IMR-90 (cell line): ENCODE measurements at regions not wholly inside any gene's neighbourhood (a gene's known extent, or its start where the extent isn't known, plus 50 kb on each side); places are given as distances from the start of the nearest gene placed in this dataset.

Experiments
- ATAC-seq: fragments of 200-7000 bp; cut with Tn5 transposase; 2 replicates; pipeline ENCODE4 v1.9.1; 2020; ENCODE audit warnings: low read depth, mild to moderate bottlenecking, moderate library complexity
- BruUV-seq: library from RNA; stranded (reverse); fragments of 400-500 nt; replicated peaks from 2 replicates; lab custom pipeline; 2021; lab: Mats Ljungman, UMichigan
- CTCF ChIA-PET: fragments of 300-600 bp; formaldehyde crosslinking; extraction: SDS; loops from one replicate; lab custom pipeline; 2021; ENCODE audit warnings: antibody characterized with exemption; lab: Yijun Ruan, JAX
- POLR2A ChIA-PET: fragments of 300-600 bp; sonication (Branson Sonifier 250); formaldehyde crosslinking; loops from one replicate; lab custom pipeline; 2022; ENCODE audit warnings: antibody characterized with exemption; ENCODE audit not compliant: unreplicated experiment; lab: Charles Lee
- DNase-seq: peaks from one replicate; pipeline ENCODE4 v3.0.0; 2013
- H2AFZ ChIP-seq: replicated peaks from 2 replicates; pipeline ENCODE3; 2013; ENCODE audit warnings: low read length, mild to moderate bottlenecking; ENCODE audit not compliant: poor library complexity
- H2AK5ac ChIP-seq: 2 replicates; pipeline ENCODE4 v1.6.1; 2013; ENCODE audit warnings: low read depth, low read length, inconsistent platforms
- H2AK9ac ChIP-seq: replicated peaks from 2 replicates; pipeline ENCODE3; 2013; ENCODE audit warnings: mild to moderate bottlenecking, low read depth, low read length, moderate library complexity; ENCODE audit not compliant: poor library complexity
- H2BK120ac ChIP-seq: 2 replicates; pipeline ENCODE4 v1.6.1; 2013; ENCODE audit warnings: low read depth, low read length, inconsistent platforms
- H2BK15ac ChIP-seq: 3 replicates; pipeline ENCODE4 v1.6.1; 2013; ENCODE audit warnings: low read depth, low read length, inconsistent platforms
- H2BK20ac ChIP-seq: 2 replicates; pipeline ENCODE4 v1.6.1; 2013; ENCODE audit warnings: low read depth, mild to moderate bottlenecking, inconsistent platforms, low read length, moderate library complexity
- H2BK5ac ChIP-seq: 2 replicates; pipeline ENCODE4 v1.6.1; 2013; ENCODE audit warnings: mild to moderate bottlenecking, low read depth, low read length, inconsistent platforms; ENCODE audit not compliant: poor library complexity, severe bottlenecking
- H3K14ac ChIP-seq: replicated peaks from 2 replicates; pipeline ENCODE4 v1.6.1; 2013; ENCODE audit warnings: low read depth, low read length, inconsistent platforms
- H3K18ac ChIP-seq: 2 replicates; pipeline ENCODE4 v1.6.1; 2013; ENCODE audit warnings: low read depth, low read length, control low read depth
- H3K23ac ChIP-seq: 2 replicates; pipeline ENCODE4 v1.6.1; 2013; ENCODE audit warnings: low read depth, low read length, inconsistent platforms
- H3K27ac ChIP-seq: 2 replicates; pipeline ENCODE4 v1.5.1; 2013; ENCODE audit warnings: mild to moderate bottlenecking, control low read depth, low read length; ENCODE audit not compliant: insufficient read depth
- H3K27me3 ChIP-seq: 2 replicates; pipeline ENCODE4 v1.6.1; 2013; ENCODE audit warnings: low read length; ENCODE audit not compliant: control insufficient read depth, insufficient read depth
- H3K36me3 ChIP-seq: 2 replicates; pipeline ENCODE4 v1.6.1; 2013; ENCODE audit warnings: low read length, mixed read lengths; ENCODE audit not compliant: control insufficient read depth, insufficient read depth
- H3K4ac ChIP-seq: 2 replicates; pipeline ENCODE4 v1.6.1; 2013; ENCODE audit warnings: low read depth, low read length, inconsistent platforms
- H3K4me1 ChIP-seq: 2 replicates; pipeline ENCODE4 v1.6.1; 2013; ENCODE audit warnings: low read length, mixed read lengths; ENCODE audit not compliant: control insufficient read depth, insufficient read depth
- H3K4me2 ChIP-seq: 2 replicates; pipeline ENCODE4 v1.6.1; 2013; ENCODE audit warnings: low read depth, mild to moderate bottlenecking, control low read depth, low read length, moderate library complexity
- H3K4me3 ChIP-seq: 2 replicates; pipeline ENCODE4 v1.5.1; 2013; ENCODE audit warnings: low read depth, mild to moderate bottlenecking, control low read depth, low read length, moderate library complexity; ENCODE audit not compliant: insufficient read depth
- H3K56ac ChIP-seq: 2 replicates; pipeline ENCODE4 v1.6.1; 2013; ENCODE audit warnings: low read length, inconsistent platforms; ENCODE audit not compliant: insufficient read depth; ENCODE audit errors: extremely low read depth
- H3K79me1 ChIP-seq, 2 experiments: 2 replicates each; pipeline ENCODE4 v1.6.1; 2013; ENCODE audit warnings: low read length in 2 of 2, inconsistent platforms in 1 of 2, low read depth in 1 of 2
- H3K9ac ChIP-seq: 2 replicates; pipeline ENCODE4 v1.6.1; 2013; ENCODE audit warnings: low read depth, low read length, control low read depth
- H3K9me1 ChIP-seq: 2 replicates; pipeline ENCODE4 v1.6.1; 2013; ENCODE audit warnings: low read length, inconsistent platforms; ENCODE audit not compliant: insufficient read depth
- H3K9me3 ChIP-seq: 2 replicates; pipeline ENCODE4 v1.6.1; 2013; ENCODE audit warnings: low read length; ENCODE audit not compliant: control insufficient read depth, insufficient read depth
- H4K20me1 ChIP-seq: 2 replicates; pipeline ENCODE4 v1.6.1; 2013; ENCODE audit warnings: low read length, inconsistent platforms; ENCODE audit not compliant: insufficient read depth
- H4K5ac ChIP-seq: 2 replicates; pipeline ENCODE4 v1.6.1; 2013; ENCODE audit warnings: mild to moderate bottlenecking, low read depth, low read length, control low read depth
- H4K8ac ChIP-seq, 2 experiments: 2 replicates each; pipeline ENCODE4 v1.6.1; 2013; ENCODE audit warnings: low read depth in 2 of 2, low read length in 2 of 2, control low read depth in 1 of 2, inconsistent platforms in 1 of 2
- H4K91ac ChIP-seq: 2 replicates; pipeline ENCODE4 v1.6.1; 2013; ENCODE audit warnings: low read depth, low read length, inconsistent platforms; ENCODE audit not compliant: insufficient read depth
- BHLHE40 ChIP-seq: fragments of 150-350 bp; IDR thresholded peaks from 2 replicates; pipeline ENCODE4 v1.6.1; 2016; ENCODE audit warnings: mild to moderate bottlenecking, low read depth, low read length
- CEBPB ChIP-seq: IDR thresholded peaks from 2 replicates; pipeline ENCODE4 v1.6.1; 2012; ENCODE audit warnings: low read depth, low read length, improper control_type of control experiment
- CHD1 ChIP-seq: IDR thresholded peaks from 2 replicates; pipeline ENCODE4 v1.6.1; 2012; ENCODE audit warnings: low read depth, low read length, improper control_type of control experiment
- FOS ChIP-seq: fragments of 150-350 bp; IDR thresholded peaks from 2 replicates; pipeline ENCODE4 v1.6.1; 2016; ENCODE audit warnings: low read depth, low read length
- MXI1 ChIP-seq: IDR thresholded peaks from 2 replicates; pipeline ENCODE4 v1.6.1; 2012; ENCODE audit warnings: low read depth, mild to moderate bottlenecking, low read length, moderate library complexity, borderline replicate concordance
- NFE2L2 ChIP-seq: fragments of 150-350 bp; IDR thresholded peaks from 2 replicates; pipeline ENCODE4 v1.6.1; 2016; ENCODE audit warnings: low read depth, mild to moderate bottlenecking, low read length
- RAD21 ChIP-seq: IDR thresholded peaks from 2 replicates; pipeline ENCODE4 v1.6.1; 2012; ENCODE audit warnings: low read length, improper control_type of control experiment
- RCOR1 ChIP-seq: IDR thresholded peaks from 2 replicates; pipeline ENCODE4 v1.6.1; 2012; ENCODE audit warnings: mild to moderate bottlenecking, low read length, improper control_type of control experiment; ENCODE audit not compliant: insufficient replicate concordance
- RFX5 ChIP-seq: IDR thresholded peaks from 2 replicates; pipeline ENCODE4 v1.8.0; 2012; ENCODE audit warnings: low read depth, mild to moderate bottlenecking, low read length, moderate library complexity
- SMC3 ChIP-seq: fragments of 150-350 bp; IDR thresholded peaks from 2 replicates; pipeline ENCODE4 v1.6.1; 2016; ENCODE audit warnings: low read depth, mild to moderate bottlenecking, antibody characterized with exemption, low read length, moderate library complexity
- USF2 ChIP-seq: fragments of 150-350 bp; IDR thresholded peaks from 2 replicates; pipeline ENCODE4 v1.6.1; 2017; ENCODE audit warnings: mild to moderate bottlenecking, antibody characterized with exemption, low read length, low read depth
- WGBS, 2 experiments: methylation state at CpG; one replicate each; pipeline versions ENCODE4 v1.1.5 to v1.1.7; 2013; ENCODE audit warnings: missing lambda C conversion rate in 2 of 2; ENCODE audit not compliant: insufficient read length in 1 of 2; ENCODE audit errors: extremely low coverage in 2 of 2; 5-methylcytosine and 5-hydroxymethylcytosine counted together
- dilution Hi-C: fragments of 300-500 bp; cut with HindIII; formaldehyde crosslinking; loops from one replicate; pipeline ENCODE4 v1.14.3; 2018; ENCODE audit warnings: low sequenced_read_pairs; ENCODE audit not compliant: unreplicated experiment
- in situ Hi-C: fragments of 300-500 bp; cut with MboI; formaldehyde crosslinking; loops from 3 replicates; pipeline ENCODE4 v1.14.3; 2019; ENCODE audit warnings: low sequenced_read_pairs, inconsistent platforms, mixed read lengths
- intact Hi-C: fragments of 100-400 bp; cut with micrococcal nuclease; formaldehyde crosslinking; loops from 2 replicates; pipeline ENCODE4 v1.10.0; 2022

DNA sequence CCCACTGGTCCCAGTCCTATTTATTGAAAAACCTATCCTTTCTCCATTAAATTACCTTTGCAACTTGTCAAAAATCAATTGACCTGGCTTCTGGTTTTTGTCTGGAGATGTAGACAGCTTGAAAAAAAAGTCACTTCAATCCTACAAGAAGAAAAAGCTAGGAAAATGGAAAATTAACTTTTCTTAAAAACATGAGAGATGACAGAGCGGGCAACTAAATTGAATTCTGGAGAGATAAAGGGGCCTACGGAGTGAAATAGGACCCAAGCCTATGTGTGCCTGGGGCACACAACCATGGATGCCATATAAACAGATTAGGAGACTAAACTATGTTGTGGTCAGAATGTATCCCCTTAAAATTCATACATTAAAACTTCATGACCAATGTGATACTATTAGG lies 363.3 kb upstream of the SLCO3A1 start:
- Histone ChIP-seq H3K79me1 (no peaks in the 10 kb centered on the region), H2AK5ac (no peak overlapping the region), H3K9me3 (no peaks in the 10 kb centered on the region), H4K8ac (no peak overlapping the region), H2BK120ac (no peak overlapping the region), H4K20me1 (no peaks in the 10 kb centered on the region), H4K91ac (no peak overlapping the region), H4K5ac (no peak overlapping the region), H3K9ac (no peak overlapping the region), H3K4ac (no peak overlapping the region), H2AFZ (no peak overlapping the region), H2BK5ac (no peak overlapping the region), H3K27me3 (no peaks in the 10 kb centered on the region), H2BK20ac (no peak overlapping the region), H3K4me2 (no peak overlapping the region), H3K4me1 (no peaks in the 10 kb centered on the region), H2BK15ac (no peak overlapping the region), H3K27ac (no peak overlapping the region), H3K14ac (no peak overlapping the region), H3K56ac (no peak overlapping the region), H3K9me1 (no peaks in the 10 kb centered on the region), H3K23ac (no peak overlapping the region), H3K4me3 (no peak overlapping the region), H3K36me3 (no peaks in the 10 kb centered on the region), H2AK9ac (no peak overlapping the region), H3K18ac (no peak overlapping the region)
- ATAC-seq (no peak), DNase-seq (no peak)
- intact Hi-C loops, result no loop called here
- ChIA-PET CTCF (no interaction called here), POLR2A (no interaction called here)
- TF ChIP-seq BHLHE40, result no peak
- no peak for TF ChIP-seq USF2
- TF ChIP-seq RFX5, result no peak
- no peak for TF ChIP-seq MXI1
- no peak for TF ChIP-seq SMC3
- TF ChIP-seq CHD1, result no peak
- no peak for TF ChIP-seq RCOR1
- TF ChIP-seq NFE2L2, result no peak
- no peak for TF ChIP-seq RAD21
- TF ChIP-seq CEBPB, result no peak
- no peak for TF ChIP-seq FOS
- dilution Hi-C loops, result no loop called here
- 100% methylated on average over 2 of the region's 2 CpGs; no CpG with 5 or more reads in 1 of the 2 experiments for WGBS, 2 experiments
- no TSS peak for BruUV-seq
- in situ Hi-C loops, result no loop called here
